Iris pigment epithelial cell (primary cell): ENCODE measurements at regions not wholly inside any gene's neighbourhood (a gene's known extent, or its start where the extent isn't known, plus 50 kb on each side); places are given as distances from the start of the nearest gene placed in this dataset.

Source experiments
- DNase-seq: peaks from one replicate; pipeline ENCODE4 v3.0.0-alpha.2; 2011; ENCODE audit warnings: low read depth

- no peak for DNase-seq
These were observed 1511.1 kb downstream of the TECRL start for GRCh38 chr4:62898115-62898514.

GRCh38 chr4:62896721-62897120 lies 1512.5 kb downstream of the TECRL start:
- DNase-seq: no peak

- peak; percentile 1 for DNase-seq
These were observed 1527.3 kb downstream of the TECRL start for GRCh38 chr4:62881901-62882300.

- no peak for DNase-seq
These were observed 1528.0 kb downstream of the TECRL start for GRCh38 chr4:62881210-62881609.

- DNase-seq: no peak
These were observed 1536.4 kb downstream of the TECRL start for GRCh38 chr4:62872856-62873255.

- DNase-seq: no peak
These were observed 1538.2 kb downstream of the TECRL start for GRCh38 chr4:62871078-62871477.

- DNase-seq: no peak
These were observed 1538.8 kb downstream of the TECRL start for GRCh38 chr4:62870451-62870850.

GRCh38 chr4:62865261-62865660 lies 1544.0 kb downstream of the TECRL start:
- no peak for DNase-seq

- no peak for DNase-seq
These were observed 1559.6 kb downstream of the TECRL start for GRCh38 chr4:62849696-62850095.

GRCh38 chr4:62835631-62836030 lies 1573.6 kb downstream of the TECRL start:
- DNase-seq: no peak

- no peak for DNase-seq
These were observed 1586.9 kb downstream of the TECRL start for GRCh38 chr4:62822306-62822705.

GRCh38 chr4:62816566-62816965 lies 1592.7 kb downstream of the TECRL start:
- DNase-seq: no peak

- no peak for DNase-seq
These were observed 1594.7 kb downstream of the TECRL start for GRCh38 chr4:62814510-62815047.

GRCh38 chr4:62806816-62807215 lies 1602.4 kb downstream of the TECRL start:
- no peak for DNase-seq

- no peak for DNase-seq
These were observed 1603.9 kb downstream of the ADGRL3 start for GRCh38 chr4:62804075-62804474.

- no peak for DNase-seq
These were observed 1597.1 kb downstream of the ADGRL3 start for GRCh38 chr4:62797221-62797620.

- DNase-seq: no peak
These were observed 1591.3 kb downstream of the ADGRL3 start for GRCh38 chr4:62791386-62791785.

GRCh38 chr4:62771983-62772557 lies 1571.9 kb downstream of the ADGRL3 start:
- no peak for DNase-seq

- DNase-seq: no peak
These were observed 1540.2 kb downstream of the ADGRL3 start for GRCh38 chr4:62740296-62740695.

- DNase-seq: no peak
These were observed 1517.0 kb downstream of the ADGRL3 start for GRCh38 chr4:62717154-62717553.

GRCh38 chr4:62711575-62711974 lies 1511.4 kb downstream of the ADGRL3 start:
- DNase-seq: no peak

- DNase-seq: peak; percentile 10
These were observed 1509.6 kb downstream of the ADGRL3 start for GRCh38 chr4:62709618-62710252.

GRCh38 chr4:62706423-62706822 lies 1506.3 kb downstream of the ADGRL3 start:
- DNase-seq: no peak
